Retinal pigment epithelial cell (primary cell): ENCODE measurements at regions not wholly inside any gene's neighbourhood (a gene's known extent, or its start where the extent isn't known, plus 50 kb on each side); places are given as distances from the start of the nearest gene placed in this dataset.
"Not testable (repeated sequence)": the region's sequence is repeated elsewhere in the genome, so short reads cannot be mapped to it uniquely, and the experiment has no call there.

Source experiments
- DNase-seq: peaks from one replicate; pipeline ENCODE4 v3.0.0-alpha.2; 2010; ENCODE audit warnings: low read depth
- H3K4me3 ChIP-seq: 2 replicates; pipeline ENCODE4 v1.5.1; 2011; ENCODE audit warnings: mild to moderate bottlenecking, low read length, control low read depth, moderate library complexity
- TF ChIP-seq, protein P1 (sequence below): conservative IDR thresholded peaks from 2 replicates; pipeline ENCODE4 v1.5.1; 2011; ENCODE audit warnings: low read depth, low read length, control low read depth, inconsistent platforms

DNA sequence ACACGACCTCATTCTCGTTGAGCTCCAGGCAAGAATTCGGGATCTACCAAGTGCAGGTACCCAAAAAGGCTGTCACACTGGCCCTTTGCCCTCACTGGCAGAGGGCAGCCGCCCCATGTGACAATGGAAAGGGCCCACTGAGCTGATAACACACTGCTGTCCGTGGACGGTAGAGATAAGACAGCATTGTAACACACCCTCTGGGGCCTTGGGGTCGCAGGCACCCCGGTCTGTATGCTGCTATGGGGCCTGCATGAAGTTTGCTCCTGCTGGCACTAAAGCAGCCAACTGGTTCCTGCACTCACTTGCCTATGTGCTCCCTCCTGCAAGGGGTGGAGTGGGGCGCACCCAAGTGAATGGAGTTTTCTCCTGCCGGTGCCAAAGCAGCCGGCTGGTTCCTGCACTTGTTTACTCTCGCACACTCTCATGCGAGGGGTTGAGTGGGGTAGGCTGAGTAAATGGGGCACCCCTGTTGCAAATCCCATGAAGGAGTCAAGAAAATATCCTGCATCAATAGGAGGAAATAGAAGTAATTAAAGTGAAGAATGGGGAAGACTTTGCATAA, 477.9 kb downstream of the ATP23 start:
- DNase-seq: no peak
- TF ChIP-seq, protein P1, sequence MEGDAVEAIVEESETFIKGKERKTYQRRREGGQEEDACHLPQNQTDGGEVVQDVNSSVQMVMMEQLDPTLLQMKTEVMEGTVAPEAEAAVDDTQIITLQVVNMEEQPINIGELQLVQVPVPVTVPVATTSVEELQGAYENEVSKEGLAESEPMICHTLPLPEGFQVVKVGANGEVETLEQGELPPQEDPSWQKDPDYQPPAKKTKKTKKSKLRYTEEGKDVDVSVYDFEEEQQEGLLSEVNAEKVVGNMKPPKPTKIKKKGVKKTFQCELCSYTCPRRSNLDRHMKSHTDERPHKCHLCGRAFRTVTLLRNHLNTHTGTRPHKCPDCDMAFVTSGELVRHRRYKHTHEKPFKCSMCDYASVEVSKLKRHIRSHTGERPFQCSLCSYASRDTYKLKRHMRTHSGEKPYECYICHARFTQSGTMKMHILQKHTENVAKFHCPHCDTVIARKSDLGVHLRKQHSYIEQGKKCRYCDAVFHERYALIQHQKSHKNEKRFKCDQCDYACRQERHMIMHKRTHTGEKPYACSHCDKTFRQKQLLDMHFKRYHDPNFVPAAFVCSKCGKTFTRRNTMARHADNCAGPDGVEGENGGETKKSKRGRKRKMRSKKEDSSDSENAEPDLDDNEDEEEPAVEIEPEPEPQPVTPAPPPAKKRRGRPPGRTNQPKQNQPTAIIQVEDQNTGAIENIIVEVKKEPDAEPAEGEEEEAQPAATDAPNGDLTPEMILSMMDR: no peak
- H3K4me3 ChIP-seq: no peak overlapping the region

DNA sequence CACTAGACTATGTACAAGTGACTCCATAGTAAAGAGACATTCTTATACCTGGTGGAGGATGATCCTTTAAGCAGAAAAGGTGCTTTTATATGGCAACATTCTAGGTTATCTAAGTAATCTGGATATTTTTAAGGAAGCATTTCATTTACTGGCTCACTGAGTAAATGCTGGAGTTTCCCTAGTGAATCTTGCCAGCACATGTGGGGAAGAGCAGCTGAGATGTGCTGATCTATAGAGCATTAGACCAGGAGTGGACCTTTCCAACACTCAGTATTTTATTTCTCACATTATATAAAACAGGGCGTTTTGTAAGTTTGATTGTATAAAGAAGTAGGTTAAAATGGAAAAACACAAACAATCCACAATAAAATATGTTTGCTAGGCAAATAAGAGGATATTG, 478.5 kb downstream of the ATP23 start:
- TF ChIP-seq, protein P1: no peak
- no peak for DNase-seq

DNA sequence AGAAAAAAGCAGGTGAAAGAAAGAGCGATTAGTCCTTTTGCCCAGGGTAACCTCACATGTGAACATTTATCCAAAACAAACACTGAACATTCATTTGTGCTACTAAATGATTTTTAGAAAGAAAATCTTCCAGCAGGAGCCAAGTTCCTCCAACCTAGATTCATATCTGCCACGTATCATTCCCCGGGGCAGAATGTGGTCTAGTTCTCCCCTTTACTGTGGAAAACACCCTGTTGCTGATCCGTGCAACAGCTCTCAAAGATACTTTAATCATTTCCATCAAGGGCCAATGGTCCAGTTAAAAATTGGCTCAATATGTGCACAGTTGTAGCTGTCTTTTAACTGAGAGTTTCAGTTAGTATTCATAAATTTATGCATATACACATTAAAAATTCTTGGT, 479.1 kb downstream of the ATP23 start:
- TF ChIP-seq, protein P1: no peak
- no peak overlapping the region for H3K4me3 ChIP-seq
- no peak for DNase-seq

More for the DNA sequence above, 478.5 kb downstream of the ATP23 start:
- H3K4me3 ChIP-seq: no peak overlapping the region

DNA sequence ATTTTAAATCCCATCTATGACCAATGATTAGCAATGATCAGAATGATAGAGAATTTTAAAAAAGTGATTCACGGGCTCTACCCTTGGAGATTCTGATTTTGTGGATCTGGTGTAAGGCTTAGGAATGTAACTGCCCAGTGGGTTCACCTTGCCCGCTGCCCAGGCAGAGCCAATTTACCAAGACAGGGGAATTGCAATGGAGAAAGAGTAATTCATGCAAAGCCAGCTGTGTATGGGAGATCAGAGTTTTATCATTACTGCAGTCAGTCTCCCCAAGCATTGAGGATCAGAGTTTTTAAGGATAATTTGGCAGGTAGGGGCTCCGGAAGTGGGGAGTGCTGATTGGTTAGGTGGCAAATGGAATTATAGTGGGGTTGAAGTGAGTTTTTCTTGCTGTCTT, 480.6 kb downstream of the ATP23 start:
- TF ChIP-seq, protein P1: no peak
- no peak overlapping the region for H3K4me3 ChIP-seq
- no peak for DNase-seq

DNA sequence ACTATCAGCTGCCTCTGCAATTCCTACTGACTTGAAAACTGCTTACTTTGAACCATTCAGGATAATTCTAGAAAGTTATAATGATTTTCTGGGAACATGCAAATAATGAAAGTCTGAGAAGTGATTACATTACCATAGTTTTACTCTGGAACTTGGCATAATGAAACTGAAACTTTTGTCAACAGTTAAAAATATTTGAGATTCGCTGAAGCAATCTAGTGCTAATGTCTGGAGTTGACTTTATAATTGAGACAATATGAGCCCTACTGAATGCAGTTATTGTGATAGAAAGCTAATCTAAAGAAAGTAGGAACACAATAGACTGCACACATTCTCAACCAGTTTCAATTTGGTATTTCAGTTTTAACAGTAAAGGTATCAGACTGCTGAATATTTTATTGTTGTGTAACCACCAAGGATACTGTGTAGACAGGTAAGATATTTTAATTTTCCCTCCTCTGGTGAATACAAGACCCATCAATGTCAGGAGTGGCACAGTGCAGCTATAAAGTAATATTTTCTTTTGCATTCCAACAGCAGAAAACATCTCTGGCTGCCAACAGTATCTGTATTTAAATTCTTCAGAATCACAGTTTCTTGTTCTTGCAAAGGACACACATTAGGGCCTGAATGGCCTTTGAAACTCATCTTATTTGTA, 483.5 kb downstream of the ATP23 start:
- TF ChIP-seq, protein P1: no peak
- H3K4me3 ChIP-seq: no peak overlapping the region
- DNase-seq: no peak

DNA sequence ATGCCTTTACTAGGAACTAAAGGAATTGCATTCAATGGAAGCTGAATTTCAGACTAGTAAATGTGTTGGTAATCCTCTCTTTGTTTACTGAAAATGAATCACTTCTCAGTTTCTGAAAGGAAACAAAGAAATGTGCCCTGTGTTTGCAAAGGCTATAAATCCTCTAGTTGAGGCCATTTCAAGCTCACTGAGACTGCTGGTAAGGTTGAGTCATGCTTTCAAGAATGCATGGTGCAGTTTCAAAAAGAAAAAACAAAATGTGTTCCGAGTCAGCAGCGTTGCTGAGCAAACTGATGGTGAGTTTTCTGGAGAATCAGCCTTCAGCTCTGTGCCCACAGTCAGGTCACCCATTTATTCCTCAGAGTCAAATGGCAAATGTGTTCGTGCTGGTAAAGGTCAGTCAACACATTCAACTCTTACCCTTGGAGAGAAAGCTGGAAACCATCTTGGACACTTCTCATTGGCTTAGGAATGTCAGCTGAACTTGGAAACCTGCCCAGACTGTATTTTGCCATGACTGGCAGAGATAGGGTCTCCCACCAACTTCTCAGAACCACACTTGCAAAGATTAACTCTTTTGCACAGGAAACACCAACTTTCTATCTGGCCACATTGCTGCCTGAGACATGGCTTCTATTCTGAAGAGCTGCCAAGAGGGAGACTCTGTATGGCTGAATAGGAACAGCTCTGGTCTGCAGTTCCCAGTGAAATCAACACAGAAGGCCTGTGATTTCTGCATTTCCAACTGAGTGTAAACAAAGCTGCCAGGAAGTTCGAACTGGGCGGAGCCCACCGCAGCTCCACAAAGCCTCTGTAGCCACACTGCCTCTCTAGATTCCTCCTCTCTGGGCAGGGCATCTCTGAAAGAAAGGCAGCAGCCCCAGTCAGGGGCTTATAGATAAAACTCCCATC, 484.4 kb downstream of the ATP23 start:
- peak; percentile 92 for DNase-seq
- peak overlapping the region; percentile 38 for H3K4me3 ChIP-seq
- TF ChIP-seq, protein P1: no peak

DNA sequence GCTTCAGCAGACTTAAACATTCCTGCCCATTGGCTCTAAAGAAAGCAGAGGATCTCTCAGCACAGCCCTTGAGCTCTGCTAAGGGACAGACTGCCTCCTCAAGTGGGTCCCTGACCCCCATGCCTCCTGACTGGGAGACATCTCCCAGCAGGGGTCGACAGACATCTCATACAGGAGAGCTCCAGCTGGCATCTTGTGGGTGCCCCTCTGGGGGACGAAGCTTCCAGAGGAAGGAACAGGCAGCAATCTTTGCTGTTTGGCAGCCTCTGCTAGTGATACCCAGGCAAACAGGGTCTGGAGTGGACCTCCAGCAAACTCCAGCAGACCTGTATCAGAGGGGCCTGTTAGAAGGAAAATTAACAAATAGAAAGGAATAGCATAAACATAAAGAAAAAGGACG, 485.1 kb downstream of the ATP23 start:
- DNase-seq, H3K4me3 ChIP-seq: not testable (repeated sequence)
